ENCODE measurements at regions not wholly inside any gene's neighbourhood (a gene's known extent, or its start where the extent isn't known, plus 50 kb on each side); places are given as distances from the start of the nearest gene placed in this dataset.

GRCh38 chr3:177860184-177860583, 662.9 kb upstream of the TBL1XR1 start:
- TF ChIP-seq, protein P1, sequence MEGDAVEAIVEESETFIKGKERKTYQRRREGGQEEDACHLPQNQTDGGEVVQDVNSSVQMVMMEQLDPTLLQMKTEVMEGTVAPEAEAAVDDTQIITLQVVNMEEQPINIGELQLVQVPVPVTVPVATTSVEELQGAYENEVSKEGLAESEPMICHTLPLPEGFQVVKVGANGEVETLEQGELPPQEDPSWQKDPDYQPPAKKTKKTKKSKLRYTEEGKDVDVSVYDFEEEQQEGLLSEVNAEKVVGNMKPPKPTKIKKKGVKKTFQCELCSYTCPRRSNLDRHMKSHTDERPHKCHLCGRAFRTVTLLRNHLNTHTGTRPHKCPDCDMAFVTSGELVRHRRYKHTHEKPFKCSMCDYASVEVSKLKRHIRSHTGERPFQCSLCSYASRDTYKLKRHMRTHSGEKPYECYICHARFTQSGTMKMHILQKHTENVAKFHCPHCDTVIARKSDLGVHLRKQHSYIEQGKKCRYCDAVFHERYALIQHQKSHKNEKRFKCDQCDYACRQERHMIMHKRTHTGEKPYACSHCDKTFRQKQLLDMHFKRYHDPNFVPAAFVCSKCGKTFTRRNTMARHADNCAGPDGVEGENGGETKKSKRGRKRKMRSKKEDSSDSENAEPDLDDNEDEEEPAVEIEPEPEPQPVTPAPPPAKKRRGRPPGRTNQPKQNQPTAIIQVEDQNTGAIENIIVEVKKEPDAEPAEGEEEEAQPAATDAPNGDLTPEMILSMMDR (IDR thresholded peaks at IDR 0.05; ENCODE audit: control extremely low read depth in 1 of 3, insufficient read depth in 1 of 3, low read depth in 1 of 3, low read length in 3 of 3): no peak
- no peak for TF ChIP-seq BRCA1 (IDR thresholded peaks at IDR 0.05; ENCODE audit: low read depth, low read length)
- no peak for TF ChIP-seq YY1 (IDR thresholded peaks at IDR 0.05; ENCODE audit: low read depth, low read length)
- no peak for TF ChIP-seq POLR2AphosphoS5 (IDR thresholded peaks at IDR 0.05; ENCODE audit: low read depth, low read length)
- no peak for TF ChIP-seq ASH2L (IDR thresholded peaks at IDR 0.05; ENCODE audit: low read length)
- TF ChIP-seq MAX (IDR thresholded peaks at IDR 0.05): no peak
- no peak for TF ChIP-seq ZNF274 (IDR thresholded peaks at IDR 0.05; ENCODE audit: borderline replicate concordance, extremely low read depth, low read length)
- no peak for TF ChIP-seq CHD1 (IDR thresholded peaks at IDR 0.05; ENCODE audit: low read depth, low read length)
- TF ChIP-seq RXRA (IDR thresholded peaks at IDR 0.05; ENCODE audit: insufficient read depth, low read depth, low read length): no peak
- TF ChIP-seq RNF2 (IDR thresholded peaks at IDR 0.05; ENCODE audit: borderline replicate concordance, low read depth, low read length, missing control alignments, poor library complexity, severe bottlenecking): no peak
